ENCODE measurements at regions not wholly inside any gene's neighbourhood (a gene's known extent, or its start where the extent isn't known, plus 50 kb on each side); places are given as distances from the start of the nearest gene placed in this dataset.

DNA sequence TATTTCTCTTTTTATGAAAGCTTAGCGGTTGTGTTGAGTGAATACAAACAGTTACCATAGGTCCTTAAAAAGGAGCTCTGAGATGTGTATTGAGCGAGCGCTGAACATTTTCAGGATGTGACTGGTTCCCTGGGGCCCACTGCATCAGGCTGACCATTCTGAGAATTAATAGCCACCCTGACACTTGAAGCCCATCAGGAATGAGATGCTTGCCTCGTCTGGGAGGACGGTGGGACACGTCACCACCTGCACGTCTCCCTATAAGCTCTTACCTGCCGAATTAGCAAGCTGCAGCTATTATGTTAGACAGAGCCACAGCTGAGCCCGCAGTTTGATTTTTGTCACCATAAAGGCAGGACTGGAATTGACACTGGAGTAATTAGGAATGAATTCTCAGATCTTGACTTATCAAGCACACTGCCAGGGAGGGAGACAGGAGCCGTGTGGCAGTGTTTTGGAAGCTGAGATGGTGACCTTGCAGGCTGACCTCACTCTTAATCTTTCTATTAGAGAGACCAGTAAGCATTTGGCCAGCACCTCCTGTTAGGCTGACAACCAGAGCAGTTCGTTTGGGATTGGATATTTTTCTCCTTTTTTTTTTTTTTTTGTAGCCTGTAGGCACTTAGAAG is 373.1 kb upstream of the WWC1 start:
- Histone ChIP-seq H3K27ac (peak overlapping the region; percentile 13), H3K4me3 (no peak overlapping the region), H3K9me3 (ENCODE audit: low read depth) (no peaks in the 10 kb centered on the region), H3K27me3 (no peaks in the 10 kb centered on the region), H3K4me1 (ENCODE audit: low read depth) (peaks cover 23% of the 10 kb centered on the region), H3K36me3 (no peaks in the 10 kb centered on the region)
- peak in 1 of 2 donors; percentile 69 for DNase-seq (ENCODE audit: low read depth in 1 of 2, low spot score in 1 of 2)
- TF ChIP-seq, protein P1, sequence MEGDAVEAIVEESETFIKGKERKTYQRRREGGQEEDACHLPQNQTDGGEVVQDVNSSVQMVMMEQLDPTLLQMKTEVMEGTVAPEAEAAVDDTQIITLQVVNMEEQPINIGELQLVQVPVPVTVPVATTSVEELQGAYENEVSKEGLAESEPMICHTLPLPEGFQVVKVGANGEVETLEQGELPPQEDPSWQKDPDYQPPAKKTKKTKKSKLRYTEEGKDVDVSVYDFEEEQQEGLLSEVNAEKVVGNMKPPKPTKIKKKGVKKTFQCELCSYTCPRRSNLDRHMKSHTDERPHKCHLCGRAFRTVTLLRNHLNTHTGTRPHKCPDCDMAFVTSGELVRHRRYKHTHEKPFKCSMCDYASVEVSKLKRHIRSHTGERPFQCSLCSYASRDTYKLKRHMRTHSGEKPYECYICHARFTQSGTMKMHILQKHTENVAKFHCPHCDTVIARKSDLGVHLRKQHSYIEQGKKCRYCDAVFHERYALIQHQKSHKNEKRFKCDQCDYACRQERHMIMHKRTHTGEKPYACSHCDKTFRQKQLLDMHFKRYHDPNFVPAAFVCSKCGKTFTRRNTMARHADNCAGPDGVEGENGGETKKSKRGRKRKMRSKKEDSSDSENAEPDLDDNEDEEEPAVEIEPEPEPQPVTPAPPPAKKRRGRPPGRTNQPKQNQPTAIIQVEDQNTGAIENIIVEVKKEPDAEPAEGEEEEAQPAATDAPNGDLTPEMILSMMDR (IDR thresholded peaks at IDR 0.05; ENCODE audit: low read depth, low read length), result no peak

DNA sequence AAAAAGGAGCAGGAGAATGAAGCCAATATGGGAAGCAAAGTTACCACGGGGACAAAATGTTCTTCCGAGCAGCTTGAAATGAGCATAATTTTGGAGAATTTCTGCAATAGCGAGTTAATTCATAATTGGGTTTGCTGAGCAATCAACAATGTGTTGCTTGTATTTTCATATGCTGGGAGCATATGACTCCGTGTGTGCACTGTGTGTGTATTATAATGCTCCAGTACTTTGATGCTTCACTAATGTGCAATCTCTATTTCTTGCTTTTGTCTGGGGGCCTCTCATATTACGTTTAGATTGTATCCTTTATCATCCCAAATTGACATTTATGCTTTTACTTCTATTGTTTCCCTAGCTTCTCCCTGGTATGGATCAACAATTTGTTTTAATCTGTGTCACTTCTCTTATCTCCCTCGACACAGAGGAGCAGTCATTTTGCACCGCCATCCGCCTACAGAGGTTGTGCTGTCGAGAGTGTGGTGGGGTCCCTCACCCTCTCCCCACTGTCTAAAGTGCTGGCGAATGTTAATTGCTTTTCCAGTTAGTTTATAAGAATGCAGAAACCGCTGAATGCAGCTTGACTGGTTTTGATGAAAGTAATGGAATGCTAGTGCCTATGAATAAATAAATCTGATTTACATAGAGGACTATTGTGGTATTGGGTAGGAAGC is 372.5 kb upstream of the WWC1 start:
- H3K27ac ChIP-seq, result peak overlapping the region; percentile 37
- H3K4me1 ChIP-seq (ENCODE audit: low read depth), result peaks cover 23% of the 10 kb centered on the region
- no peak for DNase-seq (ENCODE audit: low read depth in 1 of 2, low spot score in 1 of 2)
- TF ChIP-seq, protein P1 (IDR thresholded peaks at IDR 0.05; ENCODE audit: low read depth, low read length), result no peak
- no peaks in the 10 kb centered on the region for H3K9me3 ChIP-seq (ENCODE audit: low read depth)
- H3K27me3 ChIP-seq, result no peaks in the 10 kb centered on the region
- H3K4me3 ChIP-seq, result no peak overlapping the region
- no peaks in the 10 kb centered on the region for H3K36me3 ChIP-seq

DNA sequence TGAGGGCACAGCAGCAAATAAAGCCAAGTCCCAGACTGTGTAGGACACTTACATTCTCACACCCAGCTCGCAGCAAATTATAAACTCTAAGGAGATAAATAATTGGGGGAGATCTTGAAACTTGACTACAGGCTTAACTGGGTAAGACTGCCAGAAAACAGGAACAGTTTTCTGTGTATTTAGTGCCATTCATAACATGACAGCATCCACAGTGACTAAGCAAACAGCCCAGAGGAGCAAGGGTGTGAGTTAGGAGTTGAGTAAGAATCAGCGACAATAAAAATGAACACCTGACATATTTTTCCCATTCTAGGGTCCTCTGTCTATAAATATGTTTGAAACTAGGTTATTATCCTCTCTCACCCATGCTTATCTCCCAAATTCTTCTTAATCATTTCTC is 370.9 kb upstream of the WWC1 start:
- H3K27ac ChIP-seq, result no peak overlapping the region
- DNase-seq (ENCODE audit: low read depth in 1 of 2, low spot score in 1 of 2), result no peak
- no peaks in the 10 kb centered on the region for H3K27me3 ChIP-seq
- H3K4me3 ChIP-seq, result no peak overlapping the region
- no peaks in the 10 kb centered on the region for H3K36me3 ChIP-seq
- H3K9me3 ChIP-seq (ENCODE audit: low read depth), result no peaks in the 10 kb centered on the region
- H3K4me1 ChIP-seq (ENCODE audit: low read depth), result peaks cover 23% of the 10 kb centered on the region
- TF ChIP-seq, protein P1 (IDR thresholded peaks at IDR 0.05; ENCODE audit: low read depth, low read length), result no peak

DNA sequence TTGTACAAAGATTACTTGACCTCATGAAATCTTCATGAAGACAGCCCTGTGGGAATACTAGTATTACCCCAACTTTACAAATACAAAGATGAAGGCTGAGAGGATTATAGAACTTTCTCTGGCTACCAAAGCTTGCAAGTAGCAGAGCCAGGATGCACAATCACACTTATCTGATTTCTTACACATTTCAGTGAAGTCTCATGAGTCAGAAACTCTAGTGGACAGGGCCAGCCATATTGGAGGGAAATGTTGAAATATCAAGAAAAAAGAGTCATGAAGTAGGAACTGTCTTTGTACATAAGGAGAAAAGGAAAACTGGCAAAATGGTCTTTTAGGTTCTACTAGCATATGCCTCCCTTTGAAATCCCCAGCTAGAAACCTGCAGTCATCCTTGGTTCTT is 369.6 kb upstream of the WWC1 start:
- Histone ChIP-seq H3K9me3 (ENCODE audit: low read depth) (no peaks in the 10 kb centered on the region), H3K4me1 (ENCODE audit: low read depth) (peaks cover 23% of the 10 kb centered on the region), H3K4me3 (no peak overlapping the region), H3K27me3 (no peaks in the 10 kb centered on the region), H3K27ac (no peak overlapping the region), H3K36me3 (no peaks in the 10 kb centered on the region)
- no peak for DNase-seq (ENCODE audit: low read depth in 1 of 2, low spot score in 1 of 2)
- TF ChIP-seq, protein P1 (IDR thresholded peaks at IDR 0.05; ENCODE audit: low read depth, low read length), result no peak

DNA sequence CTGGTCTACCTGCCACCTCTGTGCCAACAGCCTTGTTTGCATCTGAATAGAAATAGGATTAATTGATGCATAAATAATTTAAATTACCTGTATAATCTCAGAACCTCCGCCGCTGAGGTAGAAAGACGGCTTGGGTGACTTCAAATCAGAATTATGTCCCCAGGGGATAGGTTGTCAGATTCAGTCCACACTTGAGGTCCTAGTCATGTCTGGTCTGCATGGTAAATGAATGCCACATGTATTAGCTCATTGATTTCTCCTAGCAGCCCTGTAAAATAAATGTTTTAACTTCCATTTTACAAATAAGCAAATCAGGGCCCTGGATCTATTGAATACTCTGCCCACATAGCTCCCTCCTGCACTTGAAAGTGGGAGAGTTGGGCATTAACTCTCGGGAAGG is 368.0 kb upstream of the WWC1 start:
- Histone ChIP-seq H3K4me3 (no peak overlapping the region), H3K9me3 (ENCODE audit: low read depth) (no peaks in the 10 kb centered on the region), H3K27ac (no peak overlapping the region), H3K27me3 (no peaks in the 10 kb centered on the region), H3K36me3 (no peaks in the 10 kb centered on the region), H3K4me1 (ENCODE audit: low read depth) (peaks cover 11% of the 10 kb centered on the region)
- TF ChIP-seq, protein P1 (IDR thresholded peaks at IDR 0.05; ENCODE audit: low read depth, low read length), result no peak
- DNase-seq (ENCODE audit: low read depth in 1 of 2, low spot score in 1 of 2), result no peak

Data from cardiac muscle cell (in vitro differentiated cells and primary cell).